GM19351 (cell line): ENCODE measurements at regions not wholly inside any gene's neighbourhood (a gene's known extent, or its start where the extent isn't known, plus 50 kb on each side); places are given as distances from the start of the nearest gene placed in this dataset.

Source experiments
- ATAC-seq: cut with Tn5 transposase; IDR thresholded peaks from one replicate; pipeline ENCODE4 v1.9.1; 2021; ENCODE audit warnings: mild to moderate bottlenecking, moderate library complexity; ENCODE audit not compliant: unreplicated experiment

- no peak for ATAC-seq
These were observed 89.7 kb upstream of the GRM7 start for GRCh38 chr3:6771171-6771570.

DNA sequence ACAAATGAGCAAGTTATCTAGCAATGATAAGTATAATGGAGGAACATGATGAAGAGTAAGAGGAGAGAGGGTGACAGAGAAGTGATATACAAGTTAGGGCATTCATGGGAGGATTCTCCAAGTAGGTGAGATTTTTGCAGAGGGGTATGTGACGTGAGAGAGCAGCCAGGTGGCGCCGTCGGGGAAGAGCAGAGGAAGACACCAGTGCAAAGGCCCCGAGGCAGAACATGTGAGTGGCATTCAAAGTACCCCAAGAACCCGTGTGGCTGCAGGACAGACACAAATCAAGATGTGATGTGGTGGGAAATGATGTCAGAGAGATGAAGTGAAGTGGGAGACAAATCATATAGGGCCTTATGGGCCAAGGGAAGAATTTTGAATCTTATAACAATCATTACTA, 81.8 kb upstream of the GRM7 start:
- no peak for ATAC-seq

GRCh38 chr3:6781092-6781491, 79.8 kb upstream of the GRM7 start:
- ATAC-seq: no peak

- no peak for ATAC-seq
These were observed 75.2 kb upstream of the GRM7 start for GRCh38 chr3:6785726-6786125.

DNA sequence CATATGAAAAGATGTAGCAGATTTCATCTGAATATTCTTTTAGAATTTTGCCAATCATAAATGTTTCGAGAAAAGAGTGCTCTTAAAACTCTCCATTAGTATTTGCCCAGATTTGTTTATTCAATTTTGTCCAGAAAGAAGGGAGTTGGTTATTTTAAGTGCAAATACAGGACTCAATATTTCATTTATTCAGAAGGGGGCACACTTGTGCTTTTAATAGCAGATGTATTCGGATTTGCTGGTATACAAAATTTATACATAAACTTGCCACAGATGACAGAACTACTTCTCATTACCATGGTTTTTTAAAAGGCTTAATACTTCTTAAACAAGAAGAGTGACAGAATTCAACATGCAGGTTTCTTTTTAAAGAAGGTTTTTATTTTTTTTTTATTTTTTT, 69.8 kb upstream of the GRM7 start:
- ATAC-seq: no peak

DNA sequence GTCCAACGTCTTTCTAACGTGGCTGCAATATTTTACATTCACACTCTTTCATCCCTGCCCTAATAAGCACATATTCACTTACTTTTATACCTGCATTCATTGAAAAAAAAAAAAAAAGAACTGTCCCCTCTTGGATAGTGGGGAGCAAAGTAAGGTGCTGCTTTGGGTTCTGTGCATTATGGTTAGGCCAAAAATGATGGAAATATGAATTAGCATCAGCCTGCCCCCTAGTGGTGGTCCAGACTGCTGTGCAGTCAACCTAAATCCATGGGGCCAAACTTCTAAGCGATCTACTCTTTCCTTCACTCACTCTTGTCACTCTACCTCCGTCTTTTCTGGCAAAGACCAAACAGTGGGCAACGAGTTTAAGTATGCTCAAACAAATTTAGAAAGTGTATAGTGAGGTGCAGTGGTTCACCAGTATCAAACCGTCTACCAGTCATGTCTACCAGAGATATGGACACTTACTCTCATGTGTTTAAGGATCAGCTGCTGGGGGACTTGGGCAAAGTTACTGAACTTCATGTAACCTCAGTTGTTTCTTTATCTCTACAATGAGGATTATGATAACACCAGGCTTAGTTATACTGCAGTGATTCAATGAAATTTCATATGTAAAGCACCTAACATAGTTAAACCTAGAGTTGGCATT, 61.5 kb upstream of the GRM7 start:
- peak; percentile 90 for ATAC-seq

DNA sequence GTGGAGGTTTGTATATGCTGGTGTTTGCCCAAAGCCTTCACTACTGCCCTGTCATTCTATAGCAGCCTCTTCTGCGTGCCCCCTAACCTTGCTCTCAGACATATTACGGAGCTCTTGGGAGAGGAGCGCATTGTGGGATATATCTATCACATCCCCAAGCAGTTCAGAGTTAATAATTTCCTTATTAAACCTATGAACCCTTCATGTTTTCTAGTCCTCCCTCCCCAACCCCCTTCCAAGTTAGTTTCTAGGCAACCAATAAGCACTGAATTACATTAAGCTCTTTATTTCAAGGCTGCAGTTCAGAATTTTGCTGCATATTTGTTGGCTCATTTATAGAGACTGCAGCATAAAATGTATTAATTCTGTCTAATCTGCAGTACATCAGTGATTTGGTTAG, 57.3 kb upstream of the GRM7 start:
- ATAC-seq: no peak

GRCh38 chr3:6805236-6805635, 55.7 kb upstream of the GRM7 start:
- ATAC-seq: no peak

- ATAC-seq: no peak
These were observed 53.9 kb upstream of the GRM7 start for GRCh38 chr3:6806991-6807390.

- ATAC-seq: no peak
These were observed 52.8 kb upstream of the GRM7 start for GRCh38 chr3:6807967-6808588.

DNA sequence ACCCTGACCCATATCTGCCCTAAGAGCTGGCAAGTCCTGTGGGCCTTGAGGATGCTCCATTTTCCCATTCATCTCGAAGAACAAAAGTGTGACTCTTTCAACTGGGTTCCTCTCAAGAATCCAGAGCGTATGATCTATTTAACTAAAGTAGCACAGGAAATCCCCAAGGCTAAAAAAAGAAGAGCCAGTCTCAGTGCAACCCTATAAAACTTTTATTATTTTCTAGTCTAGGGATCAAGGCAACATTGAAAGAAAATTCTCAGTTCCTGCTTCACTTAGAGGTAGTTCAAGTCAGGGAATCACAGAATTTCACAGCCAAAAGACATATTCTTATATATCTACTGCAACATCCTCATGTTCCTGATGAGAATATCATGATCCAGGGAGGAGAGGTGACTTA, 51.6 kb upstream of the GRM7 start:
- ATAC-seq: no peak
